PC-3 (cell line): ENCODE measurements at regions not wholly inside any gene's neighbourhood (a gene's known extent, or its start where the extent isn't known, plus 50 kb on each side); places are given as distances from the start of the nearest gene placed in this dataset.

Source experiments
- ATAC-seq: fragments of 200-7000 bp; cut with Tn5 transposase; 2 replicates; pipeline ENCODE4 v1.9.1; 2020; ENCODE audit warnings: mild to moderate bottlenecking, moderate library complexity
- BruUV-seq: library from RNA; stranded (reverse); fragments of 400-500 nt; replicated peaks from 2 replicates; lab custom pipeline; 2021; lab: Mats Ljungman, UMichigan
- CTCF ChIA-PET: fragments of 300-600 bp; sonication (Branson Sonifier 250); formaldehyde crosslinking; loops from one replicate; lab custom pipeline; 2022; ENCODE audit warnings: antibody characterized with exemption; lab: Charles Lee
- POLR2A ChIA-PET: fragments of 300-600 bp; sonication (Branson Sonifier 250); formaldehyde crosslinking; loops from one replicate; lab custom pipeline; 2022; ENCODE audit warnings: antibody characterized with exemption; ENCODE audit not compliant: unreplicated experiment; lab: Charles Lee
- DNase-seq: peaks from one replicate; pipeline ENCODE4 v3.0.0-alpha.2; 2015
- H2AFZ ChIP-seq: fragments of 300-600 bp; sonication (generic); 2 replicates; pipeline ENCODE4 v1.6.0; 2016; ENCODE audit warnings: antibody characterized with exemption, low read length
- H3F3A ChIP-seq: fragments of 300-600 bp; sonication (generic); one replicate; pipeline ENCODE4 v1.6.0; 2017; ENCODE audit warnings: antibody characterized with exemption, low read length, control low read depth, mild to moderate bottlenecking; ENCODE audit not compliant: unreplicated experiment
- H3K27ac ChIP-seq: fragments of 300-600 bp; sonication (generic); 2 replicates; pipeline ENCODE4 v1.5.1; 2016; ENCODE audit warnings: mild to moderate bottlenecking, low read length
- H3K27me3 ChIP-seq: fragments of 300-600 bp; sonication (generic); 2 replicates; pipeline ENCODE4 v1.6.1; 2016; ENCODE audit warnings: low read length, mixed read lengths
- H3K36me3 ChIP-seq: fragments of 300-600 bp; sonication (generic); 2 replicates; pipeline ENCODE4 v1.6.1; 2016; ENCODE audit warnings: low read depth, mixed run types, low read length, mixed read lengths
- H3K4me1 ChIP-seq: fragments of 300-600 bp; sonication (generic); 2 replicates; pipeline ENCODE4 v1.5.1; 2016; ENCODE audit warnings: low read length; ENCODE audit not compliant: insufficient read depth
- H3K4me2 ChIP-seq: fragments of 300-600 bp; sonication (generic); 2 replicates; pipeline ENCODE4 v1.6.0; 2016; ENCODE audit warnings: low read length
- H3K4me3 ChIP-seq: fragments of 300-600 bp; sonication (generic); 2 replicates; pipeline ENCODE4 v1.5.1; 2016; ENCODE audit warnings: mild to moderate bottlenecking, low read length, mixed read lengths
- H3K79me2 ChIP-seq: fragments of 300-600 bp; sonication (generic); 2 replicates; pipeline ENCODE4 v1.6.1; 2017; ENCODE audit warnings: low read length, mixed read lengths
- H3K9ac ChIP-seq: fragments of 300-600 bp; sonication (generic); 2 replicates; pipeline ENCODE4 v1.6.0; 2016; ENCODE audit warnings: mild to moderate bottlenecking, low read length
- H3K9me2 ChIP-seq: fragments of 300-600 bp; sonication (generic); replicated peaks from 2 replicates; pipeline ENCODE4 v1.6.1; 2016; ENCODE audit warnings: mixed run types, low read length, mixed read lengths
- H3K9me3 ChIP-seq: fragments of 300-600 bp; sonication (generic); 2 replicates; pipeline ENCODE4 v1.6.1; 2016; ENCODE audit warnings: low read length, mixed read lengths
- H4K20me1 ChIP-seq: fragments of 300-600 bp; sonication (generic); 2 replicates; pipeline ENCODE4 v1.6.1; 2016; ENCODE audit warnings: low read length, mixed read lengths
- EZH2 ChIP-seq: fragments of 300-600 bp; sonication (generic); IDR thresholded peaks from one replicate; pipeline ENCODE4 v1.6.1; 2017; ENCODE audit warnings: antibody characterized with exemption, mild to moderate bottlenecking, low read length; ENCODE audit not compliant: unreplicated experiment
- EZH2phosphoT487 ChIP-seq: fragments of 300-600 bp; sonication (generic); IDR thresholded peaks from 2 replicates; pipeline ENCODE4 v1.6.1; 2018; ENCODE audit warnings: mild to moderate bottlenecking, antibody characterized with exemption, low read length, borderline replicate concordance
- intact Hi-C: fragments of 100-400 bp; cut with micrococcal nuclease; formaldehyde crosslinking; loops from 2 replicates; pipeline ENCODE4 v1.9.0; 2023
- TF ChIP-seq, protein P1 (sequence below): fragments of 300-600 bp; sonication (generic); conservative IDR thresholded peaks from 2 replicates; pipeline ENCODE4 v1.5.1; 2017; ENCODE audit warnings: antibody characterized with exemption, low read depth, mild to moderate bottlenecking, low read length

DNA sequence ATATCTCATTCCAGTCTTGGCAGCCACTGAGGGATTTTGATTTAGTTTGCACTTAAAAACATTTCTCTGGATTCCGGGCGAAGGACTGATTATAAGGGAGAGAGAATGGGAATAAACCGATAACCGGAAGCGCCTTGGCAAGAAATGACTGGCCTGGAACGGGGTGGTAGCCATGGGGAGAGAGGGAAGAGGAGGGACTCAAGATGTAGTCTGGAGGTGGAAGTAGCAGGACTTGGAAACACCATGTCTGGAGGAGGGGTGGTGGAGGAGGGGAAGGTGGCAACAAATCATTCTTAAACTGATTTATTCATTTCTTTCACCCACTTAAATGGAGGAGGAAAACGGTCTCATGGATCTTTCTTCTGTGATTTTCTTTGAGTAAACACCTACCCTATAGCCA, 238.1 kb downstream of the REEP3 start:
- DNase-seq (no peak), ATAC-seq (no peak)
- Histone ChIP-seq H4K20me1 (no peaks in the 10 kb centered on the region), H3K9ac (no peak overlapping the region), H3K4me1 (peaks cover 18% of the 10 kb centered on the region), H3K9me3 (no peaks in the 10 kb centered on the region), H3K9me2 (no peaks in the 10 kb centered on the region), H3K27me3 (no peaks in the 10 kb centered on the region), H2AFZ (no peak overlapping the region), H3K36me3 (no peaks in the 10 kb centered on the region), H3K27ac (no peak overlapping the region), H3K4me3 (no peak overlapping the region), H3K79me2 (no peaks in the 10 kb centered on the region), H3K4me2 (no peak overlapping the region), H3F3A (no peaks in the 10 kb centered on the region)
- ChIA-PET CTCF (no interaction called here), POLR2A (no interaction called here)
- no TSS peak for BruUV-seq
- intact Hi-C loops = no loop called here
- TF ChIP-seq EZH2phosphoT487 (no peak), EZH2 (no peak)
- TF ChIP-seq, protein P1, sequence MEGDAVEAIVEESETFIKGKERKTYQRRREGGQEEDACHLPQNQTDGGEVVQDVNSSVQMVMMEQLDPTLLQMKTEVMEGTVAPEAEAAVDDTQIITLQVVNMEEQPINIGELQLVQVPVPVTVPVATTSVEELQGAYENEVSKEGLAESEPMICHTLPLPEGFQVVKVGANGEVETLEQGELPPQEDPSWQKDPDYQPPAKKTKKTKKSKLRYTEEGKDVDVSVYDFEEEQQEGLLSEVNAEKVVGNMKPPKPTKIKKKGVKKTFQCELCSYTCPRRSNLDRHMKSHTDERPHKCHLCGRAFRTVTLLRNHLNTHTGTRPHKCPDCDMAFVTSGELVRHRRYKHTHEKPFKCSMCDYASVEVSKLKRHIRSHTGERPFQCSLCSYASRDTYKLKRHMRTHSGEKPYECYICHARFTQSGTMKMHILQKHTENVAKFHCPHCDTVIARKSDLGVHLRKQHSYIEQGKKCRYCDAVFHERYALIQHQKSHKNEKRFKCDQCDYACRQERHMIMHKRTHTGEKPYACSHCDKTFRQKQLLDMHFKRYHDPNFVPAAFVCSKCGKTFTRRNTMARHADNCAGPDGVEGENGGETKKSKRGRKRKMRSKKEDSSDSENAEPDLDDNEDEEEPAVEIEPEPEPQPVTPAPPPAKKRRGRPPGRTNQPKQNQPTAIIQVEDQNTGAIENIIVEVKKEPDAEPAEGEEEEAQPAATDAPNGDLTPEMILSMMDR = no peak

GRCh38 chr10:63760034-63760707, 239.0 kb downstream of the REEP3 start:
- H3K27me3 ChIP-seq = no peaks in the 10 kb centered on the region
- H3K9me3 ChIP-seq = no peaks in the 10 kb centered on the region
- TF ChIP-seq EZH2 = no peak
- TF ChIP-seq, protein P1 = no peak
- TF ChIP-seq EZH2phosphoT487 = no peak
- no peaks in the 10 kb centered on the region for H3K36me3 ChIP-seq
- H3K4me3 ChIP-seq = no peak overlapping the region
- no peak overlapping the region for H3K4me2 ChIP-seq
- H3F3A ChIP-seq = no peaks in the 10 kb centered on the region
- no TSS peak for BruUV-seq
- ATAC-seq (no peak), DNase-seq (no peak)
- ChIA-PET POLR2A (no interaction called here), CTCF (no interaction called here)
- no peaks in the 10 kb centered on the region for H3K9me2 ChIP-seq
- no peak overlapping the region for H2AFZ ChIP-seq
- intact Hi-C loops = no loop called here
- H3K27ac ChIP-seq = no peak overlapping the region
- H3K4me1 ChIP-seq = peaks cover 18% of the 10 kb centered on the region
- no peaks in the 10 kb centered on the region for H4K20me1 ChIP-seq
- no peak overlapping the region for H3K9ac ChIP-seq
- H3K79me2 ChIP-seq = no peaks in the 10 kb centered on the region

- no peaks in the 10 kb centered on the region for H3K27me3 ChIP-seq
- H3K4me3 ChIP-seq = no peak overlapping the region
- no peak overlapping the region for H3K4me2 ChIP-seq
- H3K27ac ChIP-seq = no peak overlapping the region
- H3K36me3 ChIP-seq = no peaks in the 10 kb centered on the region
- no peaks in the 10 kb centered on the region for H3F3A ChIP-seq
- H3K9me2 ChIP-seq = no peaks in the 10 kb centered on the region
- H3K4me1 ChIP-seq = peaks cover 18% of the 10 kb centered on the region
- CTCF ChIA-PET = no interaction called here
- H2AFZ ChIP-seq = no peak overlapping the region
- POLR2A ChIA-PET = no interaction called here
- H3K9me3 ChIP-seq = no peaks in the 10 kb centered on the region
- TF ChIP-seq EZH2 (no peak), EZH2phosphoT487 (no peak)
- TF ChIP-seq, protein P1 = no peak
- H3K79me2 ChIP-seq = no peaks in the 10 kb centered on the region
- no peak overlapping the region for H3K9ac ChIP-seq
- H4K20me1 ChIP-seq = no peaks in the 10 kb centered on the region
- BruUV-seq = no TSS peak
- no peak for DNase-seq
- intact Hi-C loops = no loop called here
- ATAC-seq = no peak
Measured at GRCh38 chr10:63760708-63761047, 239.5 kb downstream of the REEP3 start.
